Urinary bladder (tissue), 3 donors: ENCODE measurements at regions not wholly inside any gene's neighbourhood (a gene's known extent, or its start where the extent isn't known, plus 50 kb on each side); places are given as distances from the start of the nearest gene placed in this dataset.

Experiments used
- DNase-seq: peaks from one replicate; pipeline ENCODE4 v3.0.0-alpha.2; 2015; ENCODE audit errors: extremely low spot score
- H3K27ac ChIP-seq: one replicate; pipeline ENCODE4 v1.5.1; 2013; ENCODE audit warnings: low read depth, mild to moderate bottlenecking, moderate library complexity
- H3K36me3 ChIP-seq: one replicate; pipeline ENCODE4 v1.6.1; 2013; ENCODE audit warnings: mild to moderate bottlenecking, moderate library complexity; ENCODE audit not compliant: insufficient read depth
- H3K4me1 ChIP-seq: one replicate; pipeline ENCODE4 v1.6.1; 2013; ENCODE audit warnings: mild to moderate bottlenecking, moderate library complexity; ENCODE audit not compliant: insufficient read depth
- H3K4me3 ChIP-seq: one replicate; pipeline ENCODE4 v1.5.1; 2013; ENCODE audit warnings: low read depth, low read length
- WGBS: extraction: QIAGEN DNeasy Blood & Tissue Kit; methylation state at CpG from one replicate; pipeline ENCODE4 v1.1.7; 2013; 5-methylcytosine and 5-hydroxymethylcytosine counted together
- donor health status: healthy with polysubstance abuse.
- donor health status: healthy.

GRCh38 chr2:6492573-6492972, 373.1 kb downstream of the CMPK2 start:
- no peaks in the 10 kb centered on the region for H3K36me3 ChIP-seq
- H3K27ac ChIP-seq = no peak overlapping the region
- no peak for DNase-seq
- no peak overlapping the region for H3K4me3 ChIP-seq
- H3K4me1 ChIP-seq = no peaks in the 10 kb centered on the region
- WGBS = 66% methylated on average over 1 of the region's 1 CpG

- Histone ChIP-seq H3K27ac (no peak overlapping the region), H3K4me3 (no peak overlapping the region), H3K4me1 (no peaks in the 10 kb centered on the region), H3K36me3 (no peaks in the 10 kb centered on the region)
- WGBS = 74% methylated on average over 4 of the region's 4 CpGs
- DNase-seq = no peak
These were observed 372.4 kb downstream of the CMPK2 start for GRCh38 chr2:6493266-6493665.

DNA sequence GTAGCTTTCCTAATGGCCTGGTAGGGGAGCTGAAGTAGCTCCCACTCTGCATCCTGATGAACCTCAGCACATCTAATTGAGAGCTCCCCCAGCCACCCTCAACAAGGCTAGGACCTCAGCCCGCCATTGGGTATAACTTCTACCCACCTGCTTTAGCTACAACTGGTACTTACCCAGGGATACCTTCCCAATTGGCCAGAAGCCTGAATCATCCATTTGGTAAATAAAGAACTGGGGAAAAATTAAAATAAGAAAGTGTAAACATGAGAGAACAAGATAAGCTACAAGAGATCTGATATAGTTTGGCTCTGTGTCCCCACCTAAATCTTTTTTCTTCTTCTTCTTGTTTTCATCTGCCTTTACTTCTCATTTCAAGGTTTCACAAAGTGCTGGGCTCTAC, 372.0 kb downstream of the CMPK2 start:
- no peak for DNase-seq
- H3K4me1 ChIP-seq = no peaks in the 10 kb centered on the region
- no peak overlapping the region for H3K4me3 ChIP-seq
- H3K36me3 ChIP-seq = no peaks in the 10 kb centered on the region
- H3K27ac ChIP-seq = no peak overlapping the region
- WGBS = 94% methylated on average over 1 of the region's 1 CpG

- Histone ChIP-seq H3K4me1 (no peaks in the 10 kb centered on the region), H3K36me3 (no peaks in the 10 kb centered on the region), H3K27ac (no peak overlapping the region), H3K4me3 (no peak overlapping the region)
- DNase-seq = no peak
- WGBS = 95% methylated on average over 19 of the region's 19 CpGs
These were observed 370.2 kb downstream of the CMPK2 start for GRCh38 chr2:6495466-6495865.

GRCh38 chr2:6496376-6496775, 369.3 kb downstream of the CMPK2 start:
- WGBS = 95% methylated on average over 14 of the region's 14 CpGs
- Histone ChIP-seq H3K4me3 (no peak overlapping the region), H3K36me3 (no peaks in the 10 kb centered on the region), H3K4me1 (no peaks in the 10 kb centered on the region), H3K27ac (no peak overlapping the region)
- DNase-seq = no peak

DNA sequence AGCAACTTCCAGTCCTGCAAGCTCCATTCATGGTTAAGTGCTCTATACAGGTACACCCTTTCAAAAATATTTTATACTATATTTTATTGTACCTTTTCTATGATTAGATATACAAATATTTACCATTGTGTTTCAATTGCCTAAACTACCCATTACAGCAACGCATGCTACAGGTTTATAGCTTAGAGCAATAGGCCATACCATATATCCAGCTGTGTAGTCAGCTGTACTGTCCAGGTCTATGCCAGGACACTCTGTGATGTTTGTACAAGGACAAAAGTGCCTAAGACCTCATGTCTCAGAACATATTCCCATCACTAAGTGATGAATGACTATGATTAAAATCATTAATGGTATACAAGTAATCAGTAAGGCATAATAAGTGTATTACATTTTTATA, 368.7 kb downstream of the CMPK2 start:
- Histone ChIP-seq H3K36me3 (no peaks in the 10 kb centered on the region), H3K4me1 (no peaks in the 10 kb centered on the region), H3K27ac (no peak overlapping the region), H3K4me3 (no peak overlapping the region)
- no peak for DNase-seq
- 88% methylated on average over 1 of the region's 1 CpG for WGBS

DNA sequence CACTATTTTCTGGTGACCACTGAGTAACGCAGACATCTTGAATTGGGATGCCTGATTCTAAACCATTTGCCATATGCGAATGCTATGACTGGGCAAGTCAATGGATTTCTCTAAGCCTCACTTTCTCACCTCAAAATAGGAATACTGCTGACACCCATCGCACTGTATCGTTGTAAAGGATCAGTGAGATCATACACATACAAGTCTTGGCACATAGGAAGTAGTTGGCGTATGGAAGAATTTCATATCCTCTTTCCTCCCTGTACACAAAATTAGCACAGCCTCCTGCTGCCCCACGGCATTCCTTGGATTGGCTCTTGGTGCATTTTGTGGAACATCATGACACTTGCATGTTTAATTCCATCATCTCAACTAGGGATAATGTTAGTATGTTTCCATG, 366.9 kb downstream of the CMPK2 start:
- H3K4me1 ChIP-seq = no peaks in the 10 kb centered on the region
- H3K36me3 ChIP-seq = no peaks in the 10 kb centered on the region
- H3K27ac ChIP-seq = no peak overlapping the region
- no peak for DNase-seq
- no peak overlapping the region for H3K4me3 ChIP-seq
- WGBS = 90% methylated on average over 6 of the region's 6 CpGs

- 68% methylated on average over 2 of the region's 2 CpGs for WGBS
- Histone ChIP-seq H3K27ac (no peak overlapping the region), H3K4me1 (no peaks in the 10 kb centered on the region), H3K4me3 (no peak overlapping the region), H3K36me3 (no peaks in the 10 kb centered on the region)
- no peak for DNase-seq
These were observed 366.0 kb downstream of the CMPK2 start for GRCh38 chr2:6499691-6500090.

GRCh38 chr2:6506361-6506794, 359.3 kb downstream of the CMPK2 start:
- WGBS = 38% methylated on average over 6 of the region's 6 CpGs
- no peak for DNase-seq
- no peak overlapping the region for H3K4me3 ChIP-seq
- H3K36me3 ChIP-seq = no peaks in the 10 kb centered on the region
- H3K4me1 ChIP-seq = no peaks in the 10 kb centered on the region
- H3K27ac ChIP-seq = no peak overlapping the region

DNA sequence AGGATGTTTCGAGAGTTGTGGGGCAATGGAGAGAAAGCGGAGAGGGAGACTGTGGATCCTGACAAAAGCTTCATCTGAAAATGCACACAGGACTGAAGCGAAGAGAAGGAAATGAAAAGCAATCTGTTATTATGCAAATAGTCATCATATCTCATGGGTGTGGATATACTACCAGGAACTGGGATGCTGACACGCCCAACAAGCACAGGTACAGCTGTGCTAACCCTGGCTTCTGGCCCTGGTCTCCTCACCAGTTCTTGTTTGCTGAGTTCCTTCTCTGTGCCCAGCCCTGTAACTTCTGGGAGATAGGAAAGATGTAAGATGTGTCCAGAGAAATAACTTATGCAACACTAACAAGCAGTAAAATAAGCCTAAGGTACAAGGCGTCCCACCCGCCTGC, 358.8 kb downstream of the CMPK2 start:
- H3K4me3 ChIP-seq = no peak overlapping the region
- H3K4me1 ChIP-seq = no peaks in the 10 kb centered on the region
- no peak for DNase-seq
- no peaks in the 10 kb centered on the region for H3K36me3 ChIP-seq
- WGBS = 75% methylated on average over 6 of the region's 6 CpGs
- H3K27ac ChIP-seq = no peak overlapping the region

- WGBS = 69% methylated on average over 1 of the region's 1 CpG
- H3K4me3 ChIP-seq = no peak overlapping the region
- H3K36me3 ChIP-seq = no peaks in the 10 kb centered on the region
- H3K4me1 ChIP-seq = no peaks in the 10 kb centered on the region
- H3K27ac ChIP-seq = no peak overlapping the region
- DNase-seq = no peak
These were observed 355.2 kb downstream of the CMPK2 start for GRCh38 chr2:6510532-6510931.

DNA sequence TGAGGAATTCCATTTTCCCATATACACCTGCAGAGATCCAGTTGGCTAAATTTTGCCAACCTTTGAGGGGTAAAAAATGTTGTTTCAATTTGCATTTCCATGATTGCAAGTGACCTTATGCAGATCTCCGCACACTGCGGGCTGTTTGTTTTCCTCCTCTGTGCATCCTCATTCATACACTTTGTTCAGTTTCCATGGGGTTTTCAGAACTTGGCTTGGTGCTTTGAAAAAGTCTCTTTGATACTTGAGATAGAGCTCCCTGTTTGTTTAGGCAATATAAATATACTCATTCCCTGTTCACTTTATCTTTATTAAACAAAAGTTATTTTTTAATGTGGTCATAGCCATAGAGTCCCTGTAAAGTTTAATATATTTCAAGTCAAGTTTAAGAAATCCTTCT, 353.1 kb downstream of the CMPK2 start:
- Histone ChIP-seq H3K4me3 (no peak overlapping the region), H3K27ac (no peak overlapping the region), H3K4me1 (no peaks in the 10 kb centered on the region), H3K36me3 (no peaks in the 10 kb centered on the region)
- no peak for DNase-seq
- 52% methylated on average over 2 of the region's 2 CpGs for WGBS

GRCh38 chr2:6516674-6517073, 349.0 kb downstream of the CMPK2 start:
- no peaks in the 10 kb centered on the region for H3K36me3 ChIP-seq
- no peak overlapping the region for H3K4me3 ChIP-seq
- H3K4me1 ChIP-seq = no peaks in the 10 kb centered on the region
- WGBS = 62% methylated on average over 6 of the region's 6 CpGs
- no peak for DNase-seq
- H3K27ac ChIP-seq = no peak overlapping the region

DNA sequence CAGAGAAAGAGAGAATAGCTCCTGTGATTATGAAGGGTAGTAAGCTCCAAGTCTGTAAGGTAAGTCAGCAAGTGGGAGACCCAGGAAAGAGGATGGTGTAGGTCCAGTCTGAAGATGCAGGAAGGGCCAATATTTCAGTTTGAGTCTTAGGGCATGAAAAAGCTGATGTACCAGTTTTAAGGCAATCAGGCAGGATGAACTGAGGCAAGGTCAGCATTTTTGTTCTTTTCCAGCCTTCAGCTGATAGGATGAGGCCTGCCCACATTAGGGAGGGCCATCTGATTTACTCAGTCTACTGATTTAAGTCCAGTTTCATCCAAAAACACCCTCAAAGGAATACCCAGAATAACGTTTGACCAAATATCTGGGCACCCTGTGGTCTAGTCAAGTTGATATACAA, 347.3 kb downstream of the CMPK2 start:
- Histone ChIP-seq H3K36me3 (no peaks in the 10 kb centered on the region), H3K4me3 (no peak overlapping the region), H3K4me1 (no peaks in the 10 kb centered on the region), H3K27ac (no peak overlapping the region)
- no peak for DNase-seq
- 68% methylated on average over 1 of the region's 1 CpG for whole genome bisulfite sequencing

GRCh38 chr2:6523476-6523875, 342.2 kb downstream of the CMPK2 start:
- no peaks in the 10 kb centered on the region for H3K36me3 ChIP-seq
- H3K27ac ChIP-seq = no peak overlapping the region
- H3K4me3 ChIP-seq = no peak overlapping the region
- no peaks in the 10 kb centered on the region for H3K4me1 ChIP-seq
- no peak for DNase-seq
- 66% methylated on average over 9 of the region's 9 CpGs for WGBS
